Middle frontal gyrus (tissue), 1 donor: ENCODE measurements at regions not wholly inside any gene's neighbourhood (a gene's known extent, or its start where the extent isn't known, plus 50 kb on each side); places are given as distances from the start of the nearest gene placed in this dataset.
"Not testable (repeated sequence)": the region's sequence is repeated elsewhere in the genome, so short reads cannot be mapped to it uniquely, and the experiment has no call there.

ENCODE experiments used
- DNase-seq: peaks from one replicate; pipeline ENCODE4 v3.0.0-alpha.2; 2015; ENCODE audit warnings: low spot score; ENCODE audit errors: extremely low spot score

GRCh38 chr5:92371171-92371888, 988.2 kb upstream of the ARRDC3 start:
- DNase-seq = no peak

GRCh38 chr5:92370032-92370431, 986.9 kb upstream of the ARRDC3 start:
- no peak for DNase-seq

- no peak for DNase-seq
Observed at GRCh38 chr5:92369587-92369986, 986.5 kb upstream of the ARRDC3 start.

- peak; percentile 74 for DNase-seq
Observed at GRCh38 chr5:92364986-92365550, 982.0 kb upstream of the ARRDC3 start.

- DNase-seq = no peak
Observed at GRCh38 chr5:92353107-92354030, 970.3 kb upstream of the ARRDC3 start.

- DNase-seq = no peak
Observed at GRCh38 chr5:92337772-92338234, 954.7 kb upstream of the ARRDC3 start.

GRCh38 chr5:92332039-92332438, 948.9 kb upstream of the ARRDC3 start:
- DNase-seq = no peak

- no peak for DNase-seq
Observed at GRCh38 chr5:92330365-92330764, 947.2 kb upstream of the ARRDC3 start.

- DNase-seq = no peak
Observed at GRCh38 chr5:92329759-92330158, 946.6 kb upstream of the ARRDC3 start.

GRCh38 chr5:92328584-92329259, 945.6 kb upstream of the ARRDC3 start:
- no peak for DNase-seq

- no peak for DNase-seq
Observed at GRCh38 chr5:92320446-92320845, 937.3 kb upstream of the ARRDC3 start.

GRCh38 chr5:92313385-92313784, 930.3 kb upstream of the ARRDC3 start:
- DNase-seq = no peak

GRCh38 chr5:92309336-92309991, 926.3 kb upstream of the ARRDC3 start:
- no peak for DNase-seq

- no peak for DNase-seq
Observed at GRCh38 chr5:92308679-92309078, 925.6 kb upstream of the ARRDC3 start.

- DNase-seq = not testable (repeated sequence)
Observed at GRCh38 chr5:92302356-92302755, 919.2 kb upstream of the ARRDC3 start.

- DNase-seq = no peak
Observed at GRCh38 chr5:92283521-92283920, 900.4 kb upstream of the ARRDC3 start.

GRCh38 chr5:92271750-92272149, 888.6 kb upstream of the ARRDC3 start:
- DNase-seq = not testable (repeated sequence)

- no peak for DNase-seq
Observed at GRCh38 chr5:92268343-92268742, 885.2 kb upstream of the ARRDC3 start.

- DNase-seq = no peak
Observed at GRCh38 chr5:92267830-92268229, 884.7 kb upstream of the ARRDC3 start.

GRCh38 chr5:92265804-92266203, 882.7 kb upstream of the ARRDC3 start:
- no peak for DNase-seq

- DNase-seq = not testable (repeated sequence)
Observed at GRCh38 chr5:92255605-92256004, 872.5 kb upstream of the ARRDC3 start.
